GM23248 (cell line): ENCODE measurements at regions not wholly inside any gene's neighbourhood (a gene's known extent, or its start where the extent isn't known, plus 50 kb on each side); places are given as distances from the start of the nearest gene placed in this dataset.

Source experiments
- EZH2 ChIP-seq: fragments of 200-600 bp; sonication (generic); IDR thresholded peaks from 2 replicates; pipeline ENCODE4 v1.6.1; 2018; ENCODE audit warnings: antibody characterized with exemption, mild to moderate bottlenecking; ENCODE audit not compliant: insufficient read depth, poor library complexity, severe bottlenecking
- EZH2phosphoT487 ChIP-seq: fragments of 200-600 bp; sonication (generic); IDR thresholded peaks from 2 replicates; pipeline ENCODE4 v1.6.1; 2018; ENCODE audit warnings: antibody characterized with exemption, moderate library complexity, mild to moderate bottlenecking, low read depth; ENCODE audit not compliant: insufficient read depth

DNA sequence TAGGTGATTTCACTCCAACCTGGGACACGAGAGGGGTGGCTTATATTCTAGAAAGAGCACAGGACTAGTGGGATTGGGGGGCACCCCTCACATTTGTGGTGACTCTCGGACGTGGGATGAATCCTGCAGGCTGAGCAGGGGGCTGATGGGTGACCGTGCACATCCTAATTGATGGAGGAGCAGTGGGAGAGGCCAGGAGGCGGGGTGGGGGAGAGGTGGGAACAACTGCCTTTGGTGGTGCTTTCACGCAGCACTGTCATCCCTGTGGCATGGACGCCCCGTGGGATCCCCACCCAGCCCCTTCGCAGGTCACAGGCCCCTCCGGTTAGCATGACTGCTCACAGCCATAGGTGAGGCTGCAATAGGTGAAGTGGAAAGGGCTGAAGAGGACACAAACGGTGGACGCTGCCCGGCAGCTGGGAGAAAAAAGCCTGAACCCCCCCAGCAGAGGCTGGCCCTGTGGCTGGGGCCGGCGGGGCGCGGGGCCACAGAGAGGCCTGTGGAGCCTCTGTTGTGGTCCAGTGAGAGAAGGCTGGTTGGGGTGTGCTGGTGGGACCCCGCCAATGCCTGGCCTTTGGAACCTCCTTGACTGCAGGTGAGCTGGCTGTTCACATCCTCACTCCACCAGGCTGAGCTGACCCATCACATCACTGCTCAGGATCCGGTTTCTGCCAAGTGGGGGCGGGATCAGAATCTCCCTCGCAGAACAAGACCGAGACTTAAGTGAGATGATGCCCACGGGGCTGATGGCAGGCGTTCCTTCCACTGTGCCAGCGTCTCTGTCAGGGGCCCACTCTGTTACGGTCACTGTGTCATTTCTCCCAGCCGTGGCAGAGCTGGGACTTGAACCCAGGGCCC, 325.4 kb downstream of the TEX29 start:
- no peak for TF ChIP-seq EZH2
- TF ChIP-seq EZH2phosphoT487 = no peak
